NCI-H187 (cell line): ENCODE measurements at regions not wholly inside any gene's neighbourhood (a gene's known extent, or its start where the extent isn't known, plus 50 kb on each side); places are given as distances from the start of the nearest gene placed in this dataset.
"Not testable (repeated sequence)": the region's sequence is repeated elsewhere in the genome, so short reads cannot be mapped to it uniquely, and the experiment has no call there.

Source experiments
- DNase-seq, 2 experiments: peaks; one replicate each; lab custom pipeline; 2025; lab: John Stamatoyannopoulos, UW

- DNase-seq: not testable (repeated sequence)
Measured at GRCh38 chr15:84547150-84547549, 53.7 kb upstream of the ZSCAN2 start.

- not testable (repeated sequence) for DNase-seq
Measured at GRCh38 chr15:84550503-84550902, 50.3 kb upstream of the ZSCAN2 start.
